Activated CD4-positive, alpha-beta T cell treated with anti-CD3 and anti-CD28 coated beads, Interleukin-2, Interleukin-4, amounts not matched to agents 100 ng/mL and 50 ng/mL, durations not matched to agents 16 hours and 8 hours (primary cell): ENCODE measurements at regions not wholly inside any gene's neighbourhood (a gene's known extent, or its start where the extent isn't known, plus 50 kb on each side); places are given as distances from the start of the nearest gene placed in this dataset.

Source experiments
- DNase-seq: peaks from one replicate; pipeline ENCODE4 v3.0.0-alpha.2; 2020; ENCODE audit warnings: low spot score

GRCh38 chr1:193676996-193677549 is 490.7 kb upstream of the B3GALT2 start:
- no peak for DNase-seq

GRCh38 chr1:193674292-193674944 is 488.0 kb upstream of the B3GALT2 start:
- DNase-seq = peak; percentile 2

- no peak for DNase-seq
Observed at GRCh38 chr1:193666485-193667083, 480.2 kb upstream of the B3GALT2 start.

- no peak for DNase-seq
Observed at GRCh38 chr1:193663965-193664364, 477.6 kb upstream of the B3GALT2 start.

GRCh38 chr1:193662030-193662429 is 475.6 kb upstream of the B3GALT2 start:
- no peak for DNase-seq

GRCh38 chr1:193661385-193661784 is 475.0 kb upstream of the B3GALT2 start:
- DNase-seq = no peak

- DNase-seq = no peak
Observed at GRCh38 chr1:193660428-193660827, 474.0 kb upstream of the B3GALT2 start.

- no peak for DNase-seq
Observed at GRCh38 chr1:193658691-193659090, 472.3 kb upstream of the B3GALT2 start.

- DNase-seq = no peak
Observed at GRCh38 chr1:193658081-193658480, 471.7 kb upstream of the B3GALT2 start.

- DNase-seq = no peak
Observed at GRCh38 chr1:193657552-193657951, 471.1 kb upstream of the B3GALT2 start.

GRCh38 chr1:193656841-193657240 is 470.4 kb upstream of the B3GALT2 start:
- no peak for DNase-seq

- DNase-seq = no peak
Observed at GRCh38 chr1:193654951-193655735, 468.7 kb upstream of the B3GALT2 start.

- no peak for DNase-seq
Observed at GRCh38 chr1:193649587-193649986, 463.2 kb upstream of the B3GALT2 start.

- DNase-seq = no peak
Observed at GRCh38 chr1:193634876-193635275, 448.5 kb upstream of the B3GALT2 start.

- DNase-seq = no peak
Observed at GRCh38 chr1:193634470-193634869, 448.1 kb upstream of the B3GALT2 start.

- DNase-seq = no peak
Observed at GRCh38 chr1:193633991-193634390, 447.6 kb upstream of the B3GALT2 start.

GRCh38 chr1:193633093-193633492 is 446.7 kb upstream of the B3GALT2 start:
- DNase-seq = no peak

- no peak for DNase-seq
Observed at GRCh38 chr1:193631306-193631705, 444.9 kb upstream of the B3GALT2 start.

- no peak for DNase-seq
Observed at GRCh38 chr1:193629875-193630274, 443.5 kb upstream of the B3GALT2 start.

- DNase-seq = no peak
Observed at GRCh38 chr1:193626695-193627094, 440.3 kb upstream of the B3GALT2 start.

GRCh38 chr1:193625255-193625654 is 438.8 kb upstream of the B3GALT2 start:
- DNase-seq = no peak

- no peak for DNase-seq
Observed at GRCh38 chr1:193619911-193620310, 433.5 kb upstream of the B3GALT2 start.

GRCh38 chr1:193614817-193615216 is 428.4 kb upstream of the B3GALT2 start:
- DNase-seq = peak; percentile 31
